DLD1 (cell line): ENCODE measurements at regions not wholly inside any gene's neighbourhood (a gene's known extent, or its start where the extent isn't known, plus 50 kb on each side); places are given as distances from the start of the nearest gene placed in this dataset.

ENCODE experiments used
- in situ Hi-C: cut with HindIII; loops from 2 replicates; pipeline ENCODE4 v1.10.0; 2017; ENCODE audit warnings: low sequenced_read_pairs

- in situ Hi-C loops = no loop called here
Observed at GRCh38 chr1:209398313-209398991, 185.1 kb upstream of the CAMK1G start.

- in situ Hi-C loops = no loop called here
Observed at GRCh38 chr1:209399800-209400199, 183.7 kb upstream of the CAMK1G start.

- in situ Hi-C loops = no loop called here
Observed at GRCh38 chr1:209400351-209401220, 182.9 kb upstream of the CAMK1G start.

GRCh38 chr1:209402697-209403096 lies 180.8 kb upstream of the CAMK1G start:
- in situ Hi-C loops = no loop called here

- in situ Hi-C loops = no loop called here
Observed at GRCh38 chr1:209403921-209404320, 179.6 kb upstream of the CAMK1G start.

GRCh38 chr1:209404577-209404976 lies 178.9 kb upstream of the CAMK1G start:
- in situ Hi-C loops = no loop called here

GRCh38 chr1:209405183-209405814 lies 178.2 kb upstream of the CAMK1G start:
- in situ Hi-C loops = no loop called here

GRCh38 chr1:209406168-209406567 lies 177.3 kb upstream of the CAMK1G start:
- in situ Hi-C loops = no loop called here

- in situ Hi-C loops = no loop called here
Observed at GRCh38 chr1:209406595-209406994, 176.9 kb upstream of the CAMK1G start.

GRCh38 chr1:209409780-209410179 lies 173.7 kb upstream of the CAMK1G start:
- in situ Hi-C loops = no loop called here

- in situ Hi-C loops = no loop called here
Observed at GRCh38 chr1:209411491-209411929, 172.0 kb upstream of the CAMK1G start.

GRCh38 chr1:209412036-209412435 lies 171.5 kb upstream of the CAMK1G start:
- in situ Hi-C loops = no loop called here

GRCh38 chr1:209412566-209412965 lies 170.9 kb upstream of the CAMK1G start:
- in situ Hi-C loops = no loop called here

- in situ Hi-C loops = no loop called here
Observed at GRCh38 chr1:209413062-209413461, 170.5 kb upstream of the CAMK1G start.

GRCh38 chr1:209414803-209415329 lies 168.6 kb upstream of the CAMK1G start:
- in situ Hi-C loops = no loop called here

- in situ Hi-C loops = no loop called here
Observed at GRCh38 chr1:209416039-209416438, 167.5 kb upstream of the CAMK1G start.

- in situ Hi-C loops = no loop called here
Observed at GRCh38 chr1:209416716-209417115, 166.8 kb upstream of the CAMK1G start.

- in situ Hi-C loops = no loop called here
Observed at GRCh38 chr1:209417761-209418160, 165.8 kb upstream of the CAMK1G start.

GRCh38 chr1:209420276-209420675 lies 163.2 kb upstream of the CAMK1G start:
- in situ Hi-C loops = loop anchor here (10.0 kb wide), 1 partner anchor 65 kb away; no protein-coding TSS in a partner anchor

- in situ Hi-C loops = loop anchor here (10.0 kb wide), 1 partner anchor 66 kb away; no protein-coding TSS in a partner anchor
Observed at GRCh38 chr1:209421186-209421585, 162.3 kb upstream of the CAMK1G start.
